IPS-18a (cell line): ENCODE measurements at regions not wholly inside any gene's neighbourhood (a gene's known extent, or its start where the extent isn't known, plus 50 kb on each side); places are given as distances from the start of the nearest gene placed in this dataset.

Experiments used
- H3K27ac ChIP-seq: one replicate; pipeline ENCODE4 v1.5.1; 2013; ENCODE audit warnings: low read length
- H3K27me3 ChIP-seq: one replicate; pipeline ENCODE4 v1.6.1; 2013; ENCODE audit warnings: mild to moderate bottlenecking, low read length; ENCODE audit not compliant: control insufficient read depth, insufficient read depth
- H3K36me3 ChIP-seq: one replicate; pipeline ENCODE4 v1.6.1; 2013; ENCODE audit warnings: low read depth, low read length; ENCODE audit not compliant: control insufficient read depth
- H3K4me1 ChIP-seq: one replicate; pipeline ENCODE4 v1.6.1; 2013; ENCODE audit warnings: low read depth, low read length; ENCODE audit not compliant: control insufficient read depth
- H3K4me3 ChIP-seq: one replicate; pipeline ENCODE4 v1.5.1; 2013; ENCODE audit warnings: low read length
- H3K9ac ChIP-seq: one replicate; pipeline ENCODE4 v1.6.1; 2013; ENCODE audit warnings: mild to moderate bottlenecking, low read length, moderate library complexity
- H3K9me3 ChIP-seq: one replicate; pipeline ENCODE4 v1.6.1; 2013; ENCODE audit warnings: low read depth, low read length; ENCODE audit not compliant: control insufficient read depth

DNA sequence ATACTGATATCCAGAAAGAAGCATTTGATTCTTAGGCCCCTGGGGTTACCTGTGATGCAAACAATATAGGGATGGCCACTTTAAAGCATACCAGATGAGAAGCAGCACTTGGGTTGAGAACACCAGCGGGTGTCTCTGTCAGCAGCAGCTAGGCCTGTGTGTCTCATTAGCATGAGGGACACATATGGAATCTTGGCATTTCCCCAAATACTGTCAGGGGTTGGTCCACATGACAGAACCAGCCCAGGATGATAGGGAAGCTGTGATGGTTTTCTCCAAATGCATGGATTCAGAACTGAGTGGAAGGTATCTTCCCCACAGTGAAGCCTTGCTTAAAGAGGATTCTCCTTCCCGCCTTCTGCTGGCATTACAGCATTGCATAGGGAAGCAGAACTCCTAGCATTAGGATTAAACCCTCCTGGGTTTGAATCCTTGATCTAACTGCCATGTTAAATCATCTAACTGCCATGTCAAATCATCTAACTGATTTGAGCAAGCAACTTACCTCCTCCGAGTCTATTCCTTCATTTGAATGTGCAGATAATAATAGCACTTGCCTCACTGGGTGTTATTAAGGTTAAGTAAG, 111.5 kb upstream of the WSCD2 start:
- Histone ChIP-seq H3K4me1 (no peaks in the 10 kb centered on the region), H3K27me3 (no peaks in the 10 kb centered on the region), H3K9ac (no peak overlapping the region), H3K4me3 (no peak overlapping the region), H3K27ac (no peak overlapping the region), H3K36me3 (no peaks in the 10 kb centered on the region), H3K9me3 (no peaks in the 10 kb centered on the region)

DNA sequence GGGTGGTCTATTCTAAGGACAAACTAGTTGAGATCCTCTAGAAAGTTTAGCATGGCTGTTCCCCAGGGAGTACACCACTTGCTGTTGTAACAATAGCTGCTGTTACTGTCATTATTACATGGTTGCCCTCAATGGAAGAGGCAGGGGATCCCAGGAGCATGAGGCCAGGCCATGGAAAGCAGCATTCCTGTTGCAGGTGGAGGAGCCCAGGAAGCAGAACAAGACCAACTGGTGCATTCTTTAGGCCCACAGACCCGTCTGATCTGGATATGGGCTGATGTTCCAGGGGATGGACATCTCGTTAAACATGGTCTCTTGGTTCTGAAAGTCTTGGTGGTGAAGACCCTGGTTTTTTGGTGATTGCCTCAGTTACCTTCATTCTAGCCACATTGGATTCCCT, 109.2 kb upstream of the WSCD2 start:
- no peak overlapping the region for H3K9ac ChIP-seq
- no peaks in the 10 kb centered on the region for H3K4me1 ChIP-seq
- H3K27ac ChIP-seq: no peak overlapping the region
- no peak overlapping the region for H3K4me3 ChIP-seq
- H3K9me3 ChIP-seq: no peaks in the 10 kb centered on the region
- H3K36me3 ChIP-seq: no peaks in the 10 kb centered on the region
- H3K27me3 ChIP-seq: no peaks in the 10 kb centered on the region

DNA sequence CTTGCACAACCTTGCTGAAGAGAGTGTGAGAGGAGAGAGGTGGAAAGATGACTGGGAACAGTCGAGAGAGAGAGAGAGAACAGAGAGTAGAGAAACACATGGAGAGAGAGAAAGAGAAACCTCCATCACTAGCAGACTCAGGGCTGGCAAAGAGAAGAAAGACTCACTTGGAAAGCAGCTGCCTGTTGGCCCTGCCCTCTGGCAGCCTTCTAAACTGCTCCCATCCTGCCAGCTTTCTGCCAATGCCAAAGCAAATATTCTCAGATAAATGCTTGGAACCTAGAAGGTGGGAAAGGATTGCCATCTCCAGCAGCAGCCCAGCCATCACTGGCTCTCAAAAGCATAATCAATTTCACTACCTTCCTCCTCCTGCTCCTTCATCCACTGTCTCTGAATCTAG, 107.9 kb upstream of the WSCD2 start:
- H3K9ac ChIP-seq: no peak overlapping the region
- H3K27ac ChIP-seq: no peak overlapping the region
- H3K27me3 ChIP-seq: no peaks in the 10 kb centered on the region
- H3K4me1 ChIP-seq: no peaks in the 10 kb centered on the region
- no peaks in the 10 kb centered on the region for H3K36me3 ChIP-seq
- no peaks in the 10 kb centered on the region for H3K9me3 ChIP-seq
- no peak overlapping the region for H3K4me3 ChIP-seq

DNA sequence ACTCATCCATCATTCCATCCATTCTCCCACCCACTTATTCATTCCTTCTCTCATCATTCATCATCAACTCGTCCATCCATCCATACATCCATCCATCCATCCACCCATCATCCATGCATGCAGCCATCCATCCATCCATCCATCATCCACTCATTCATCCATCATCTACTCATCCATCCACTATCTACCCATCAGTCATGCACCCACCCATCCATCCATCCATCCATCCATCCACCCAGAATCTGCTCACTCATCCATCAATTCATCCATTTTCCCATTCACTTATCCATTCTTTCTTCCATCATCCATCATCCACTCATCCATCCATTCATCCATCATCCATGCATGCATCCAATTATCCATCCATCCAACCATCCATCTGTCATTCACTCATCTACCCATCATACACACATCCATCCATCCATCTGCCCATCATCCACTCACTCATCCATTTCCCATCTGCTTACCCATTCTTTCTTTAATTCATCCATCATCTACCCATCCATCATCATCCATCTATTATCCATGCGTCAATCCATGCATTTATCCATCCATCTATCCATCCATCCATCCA, 107.1 kb upstream of the WSCD2 start:
- Histone ChIP-seq H3K4me3 (no peak overlapping the region), H3K4me1 (no peaks in the 10 kb centered on the region), H3K9ac (no peak overlapping the region), H3K27me3 (no peaks in the 10 kb centered on the region), H3K9me3 (no peaks in the 10 kb centered on the region), H3K36me3 (no peaks in the 10 kb centered on the region), H3K27ac (no peak overlapping the region)

DNA sequence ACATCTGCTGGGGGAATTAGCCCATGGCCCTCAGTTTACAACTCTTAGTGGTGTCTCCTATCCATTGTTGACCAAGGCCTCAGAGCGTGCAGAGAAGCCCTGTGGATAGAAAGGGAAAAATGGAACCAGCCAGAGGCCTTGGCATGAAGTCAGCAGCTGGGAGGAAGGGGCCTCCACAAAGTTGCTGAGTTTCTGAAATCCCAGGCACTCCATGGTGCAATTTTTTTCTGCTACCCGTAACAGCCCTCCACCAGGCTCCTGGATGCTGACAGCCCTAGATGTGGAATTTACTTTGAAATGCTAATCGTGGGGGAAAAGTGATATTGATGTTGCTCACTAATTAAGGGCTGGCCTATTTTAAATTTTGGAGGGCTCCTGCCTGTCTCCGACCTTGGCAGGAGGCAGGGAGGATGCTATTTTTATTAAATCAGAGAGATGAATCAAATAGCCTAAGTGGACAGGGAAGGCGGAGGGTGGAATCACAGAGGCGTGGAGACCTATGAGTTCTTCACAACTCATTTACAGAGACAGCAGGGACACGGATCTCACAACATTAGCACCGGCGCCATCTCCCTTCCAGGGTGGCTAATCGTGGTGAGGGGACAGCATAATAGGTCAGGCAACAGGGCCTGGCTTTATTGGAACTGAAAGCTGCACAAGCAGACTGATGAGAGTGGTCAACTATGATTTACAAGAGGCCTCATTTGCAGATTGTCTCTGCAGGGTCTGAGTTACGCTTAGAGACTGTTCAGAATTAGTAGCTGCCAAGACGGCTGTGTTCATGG, 99.8 kb upstream of the WSCD2 start:
- H3K4me1 ChIP-seq: peaks cover 11% of the 10 kb centered on the region
- peaks cover 27% of the 10 kb centered on the region for H3K27me3 ChIP-seq
- H3K27ac ChIP-seq: no peak overlapping the region
- no peak overlapping the region for H3K9ac ChIP-seq
- H3K4me3 ChIP-seq: no peak overlapping the region
- H3K9me3 ChIP-seq: no peaks in the 10 kb centered on the region
- no peaks in the 10 kb centered on the region for H3K36me3 ChIP-seq

DNA sequence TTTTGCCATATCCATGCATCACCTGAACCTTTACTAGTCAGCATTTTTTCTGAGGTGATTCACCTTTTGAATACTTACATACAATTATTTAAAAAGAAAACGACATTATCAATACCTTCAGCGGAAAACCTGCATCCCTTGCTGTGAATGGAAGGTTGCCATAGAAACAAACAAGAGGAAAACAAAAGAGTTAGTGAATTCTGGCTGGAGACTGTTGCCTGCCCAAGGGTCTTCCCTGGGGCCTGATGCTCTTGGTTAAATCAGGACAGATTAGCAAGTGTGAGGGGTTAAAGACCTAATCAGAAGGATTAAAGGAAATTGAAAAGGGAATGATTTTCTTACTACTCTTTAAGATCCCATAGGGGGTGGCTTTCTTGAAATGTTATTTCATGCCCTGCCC, 96.0 kb upstream of the WSCD2 start:
- no peaks in the 10 kb centered on the region for H3K36me3 ChIP-seq
- H3K9ac ChIP-seq: peak overlapping the region; percentile 43
- H3K4me1 ChIP-seq: peaks cover 11% of the 10 kb centered on the region
- no peak overlapping the region for H3K27ac ChIP-seq
- H3K27me3 ChIP-seq: peaks cover 49% of the 10 kb centered on the region
- H3K9me3 ChIP-seq: no peaks in the 10 kb centered on the region
- no peak overlapping the region for H3K4me3 ChIP-seq

DNA sequence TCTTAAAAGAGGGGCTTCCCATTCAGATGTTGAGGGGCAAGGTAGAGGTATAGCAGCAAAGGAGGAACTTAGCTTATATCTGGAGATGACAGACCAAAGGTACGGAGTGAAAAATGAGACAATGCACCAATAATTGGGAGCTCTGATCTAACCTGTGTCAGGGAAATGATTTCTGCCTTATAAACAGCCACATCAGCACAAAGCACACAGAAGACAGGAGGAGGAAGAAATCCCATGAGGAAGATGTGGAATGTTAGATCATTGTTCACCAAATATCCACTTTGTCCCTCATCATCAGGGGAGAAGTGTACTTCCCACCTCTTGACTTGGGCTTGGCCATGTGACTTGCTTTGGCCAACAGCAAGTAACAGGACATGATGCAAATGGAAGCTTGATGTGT, 93.7 kb upstream of the WSCD2 start:
- Histone ChIP-seq H3K4me3 (no peak overlapping the region), H3K4me1 (peaks cover 11% of the 10 kb centered on the region), H3K9ac (no peak overlapping the region), H3K27ac (no peak overlapping the region), H3K36me3 (no peaks in the 10 kb centered on the region), H3K27me3 (peaks cover 48% of the 10 kb centered on the region), H3K9me3 (no peaks in the 10 kb centered on the region)

DNA sequence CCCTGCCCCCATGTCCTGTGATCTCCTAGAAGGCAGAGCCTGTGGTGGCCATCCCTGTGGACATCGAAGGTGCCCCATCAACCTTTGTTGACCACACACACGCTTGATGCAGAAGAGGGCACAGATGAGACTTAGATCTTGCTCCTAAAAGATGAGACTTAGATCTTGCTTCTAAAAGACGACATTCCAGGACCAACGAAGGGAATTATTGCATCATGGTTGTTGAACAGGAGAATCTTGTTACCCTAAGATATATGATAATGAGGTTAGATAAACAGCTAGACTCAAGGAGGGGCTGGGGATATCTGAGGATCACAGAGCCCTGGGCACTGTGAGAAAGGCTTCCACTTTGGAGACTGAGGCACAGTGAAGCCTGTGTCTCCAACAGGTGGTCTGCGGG, 91.1 kb upstream of the WSCD2 start:
- H3K9ac ChIP-seq: no peak overlapping the region
- H3K4me1 ChIP-seq: peaks cover 7% of the 10 kb centered on the region
- H3K27me3 ChIP-seq: peaks cover 30% of the 10 kb centered on the region
- H3K27ac ChIP-seq: no peak overlapping the region
- H3K4me3 ChIP-seq: no peak overlapping the region
- no peaks in the 10 kb centered on the region for H3K36me3 ChIP-seq
- no peaks in the 10 kb centered on the region for H3K9me3 ChIP-seq

DNA sequence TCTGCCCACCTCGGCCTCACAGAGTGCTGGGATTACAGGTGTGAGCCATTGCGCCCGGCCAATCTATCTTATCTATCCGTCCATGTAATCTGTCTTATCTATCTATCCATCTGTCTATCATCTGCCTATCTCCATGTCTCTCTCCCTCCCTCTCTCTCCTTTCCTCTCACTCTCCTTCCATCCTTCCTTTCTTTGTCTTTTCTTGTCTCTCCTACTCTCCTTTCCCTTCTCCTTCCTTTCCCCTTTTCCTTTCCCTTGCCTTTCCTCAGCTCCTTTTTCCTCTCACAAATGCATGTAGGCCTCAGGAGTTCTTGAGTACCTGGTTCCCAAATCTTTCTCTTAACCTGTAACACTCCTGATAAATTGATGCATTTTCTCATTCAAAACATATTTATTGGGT, 89.3 kb upstream of the WSCD2 start:
- Histone ChIP-seq H3K4me1 (no peaks in the 10 kb centered on the region), H3K9me3 (no peaks in the 10 kb centered on the region), H3K27me3 (peaks cover 17% of the 10 kb centered on the region), H3K27ac (no peak overlapping the region), H3K4me3 (no peak overlapping the region), H3K9ac (no peak overlapping the region), H3K36me3 (no peaks in the 10 kb centered on the region)

DNA sequence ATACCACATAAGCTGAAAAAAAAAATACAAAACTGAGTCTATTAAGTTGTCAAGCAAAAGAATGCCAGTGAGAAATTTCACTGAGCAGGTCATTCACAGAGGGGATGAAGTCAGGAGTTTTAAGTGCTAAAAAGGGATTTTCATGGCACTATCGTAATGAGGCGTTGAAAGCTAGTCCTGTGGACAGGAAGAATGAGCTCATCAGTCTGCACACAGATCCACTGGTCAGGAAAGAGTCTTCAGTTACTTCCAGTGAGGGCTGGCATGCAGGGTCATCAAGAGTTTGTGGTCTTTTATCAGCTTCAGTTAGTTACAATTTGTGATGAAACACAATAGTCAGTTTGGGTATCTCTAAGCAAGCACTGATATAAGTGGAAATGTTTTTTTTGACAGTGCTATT, 88.1 kb upstream of the WSCD2 start:
- H3K9ac ChIP-seq: no peak overlapping the region
- H3K27ac ChIP-seq: no peak overlapping the region
- no peaks in the 10 kb centered on the region for H3K9me3 ChIP-seq
- no peaks in the 10 kb centered on the region for H3K36me3 ChIP-seq
- peaks cover 5% of the 10 kb centered on the region for H3K27me3 ChIP-seq
- H3K4me3 ChIP-seq: no peak overlapping the region
- no peaks in the 10 kb centered on the region for H3K4me1 ChIP-seq

DNA sequence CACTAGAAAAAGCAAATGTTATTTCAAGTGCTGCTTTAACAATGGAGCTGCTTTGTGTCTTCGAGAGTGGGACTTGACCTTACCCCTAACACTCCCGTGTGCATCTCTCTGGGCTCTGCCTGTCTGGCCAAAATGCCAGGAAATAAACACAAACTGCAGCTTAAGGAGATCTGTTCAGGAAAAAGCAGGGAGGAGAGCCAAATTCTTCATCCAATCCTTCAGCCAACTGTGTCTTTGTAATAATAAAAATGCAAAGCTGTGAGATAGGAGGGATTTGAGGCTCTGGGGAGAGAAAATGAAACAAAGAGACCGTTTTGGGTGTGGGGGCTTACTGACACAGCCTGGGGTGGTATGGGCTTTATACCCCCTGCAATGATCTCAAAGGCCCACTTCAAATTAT, 85.8 kb upstream of the WSCD2 start:
- H3K27me3 ChIP-seq: no peaks in the 10 kb centered on the region
- no peak overlapping the region for H3K27ac ChIP-seq
- H3K9ac ChIP-seq: no peak overlapping the region
- no peaks in the 10 kb centered on the region for H3K36me3 ChIP-seq
- H3K9me3 ChIP-seq: no peaks in the 10 kb centered on the region
- H3K4me1 ChIP-seq: no peaks in the 10 kb centered on the region
- H3K4me3 ChIP-seq: no peak overlapping the region
